Prostate gland (tissue), 2 donors: ENCODE measurements at regions not wholly inside any gene's neighbourhood (a gene's known extent, or its start where the extent isn't known, plus 50 kb on each side); places are given as distances from the start of the nearest gene placed in this dataset.

Source experiments
- POLR2A ChIP-seq: fragments of 450-650 bp; IDR thresholded peaks from one replicate; pipeline ENCODE4 v1.6.1; 2016; ENCODE audit warnings: antibody characterized with exemption, mild to moderate bottlenecking
- TF ChIP-seq, protein P1 (sequence below), 4 experiments: fragments of 200-600 bp in 2 of 4; fragments of 450-650 bp in 2 of 4; sonication (generic) in 2 of 4; IDR thresholded peaks; 1 replicate in 3 of 4; 2 replicates in 1 of 4; pipeline ENCODE4 v1.5.1; 2016 to 2019; ENCODE audit warnings: antibody characterized with exemption in 4 of 4, mild to moderate bottlenecking in 2 of 4, moderate library complexity in 2 of 4

DNA sequence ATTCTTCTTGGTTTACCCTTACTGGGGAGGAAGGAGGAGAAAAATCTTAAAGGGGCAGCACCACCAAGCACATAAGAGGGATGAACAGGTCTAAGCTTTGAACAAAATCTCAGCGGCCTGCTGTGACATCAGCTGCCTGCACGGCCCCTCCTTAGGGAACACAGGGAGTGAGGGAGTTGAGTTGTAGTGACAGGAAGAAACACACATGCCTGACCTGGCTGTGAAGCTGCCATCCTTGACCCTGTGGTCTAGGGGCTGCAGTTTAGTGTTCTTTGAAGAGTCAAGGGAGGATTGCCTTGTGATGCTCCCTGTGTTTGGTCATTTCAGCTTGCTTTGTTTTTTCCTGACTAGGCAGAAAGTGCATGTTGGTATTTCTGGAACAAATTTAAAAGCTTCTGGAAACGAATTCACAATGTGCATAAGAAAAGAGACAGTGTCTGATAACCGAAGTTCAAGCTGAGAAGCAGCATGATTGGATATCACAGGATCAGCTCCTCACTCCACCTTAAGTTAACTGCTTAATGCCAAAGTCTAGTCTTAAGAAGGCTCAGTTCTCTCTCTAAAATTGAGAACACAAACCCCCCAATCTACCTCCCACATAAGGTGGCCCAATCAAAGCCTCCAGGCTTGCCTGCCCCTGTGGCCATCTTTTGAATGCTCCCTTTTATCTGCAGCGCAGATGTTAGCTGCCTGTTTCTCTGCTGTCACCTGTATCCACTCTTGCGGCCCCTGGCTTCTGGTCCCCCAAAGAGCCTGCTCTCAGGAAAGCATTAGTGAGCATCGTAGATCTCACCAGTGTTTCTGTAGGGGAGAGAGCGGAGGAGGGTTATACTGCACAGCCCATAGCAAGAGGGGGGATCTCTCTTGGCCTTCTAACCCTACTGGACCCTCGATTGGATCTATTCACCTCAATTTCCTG is 82.2 kb downstream of the SCN11A start:
- TF ChIP-seq, protein P1, sequence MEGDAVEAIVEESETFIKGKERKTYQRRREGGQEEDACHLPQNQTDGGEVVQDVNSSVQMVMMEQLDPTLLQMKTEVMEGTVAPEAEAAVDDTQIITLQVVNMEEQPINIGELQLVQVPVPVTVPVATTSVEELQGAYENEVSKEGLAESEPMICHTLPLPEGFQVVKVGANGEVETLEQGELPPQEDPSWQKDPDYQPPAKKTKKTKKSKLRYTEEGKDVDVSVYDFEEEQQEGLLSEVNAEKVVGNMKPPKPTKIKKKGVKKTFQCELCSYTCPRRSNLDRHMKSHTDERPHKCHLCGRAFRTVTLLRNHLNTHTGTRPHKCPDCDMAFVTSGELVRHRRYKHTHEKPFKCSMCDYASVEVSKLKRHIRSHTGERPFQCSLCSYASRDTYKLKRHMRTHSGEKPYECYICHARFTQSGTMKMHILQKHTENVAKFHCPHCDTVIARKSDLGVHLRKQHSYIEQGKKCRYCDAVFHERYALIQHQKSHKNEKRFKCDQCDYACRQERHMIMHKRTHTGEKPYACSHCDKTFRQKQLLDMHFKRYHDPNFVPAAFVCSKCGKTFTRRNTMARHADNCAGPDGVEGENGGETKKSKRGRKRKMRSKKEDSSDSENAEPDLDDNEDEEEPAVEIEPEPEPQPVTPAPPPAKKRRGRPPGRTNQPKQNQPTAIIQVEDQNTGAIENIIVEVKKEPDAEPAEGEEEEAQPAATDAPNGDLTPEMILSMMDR (IDR thresholded peaks at IDR 0.05), result no peak
- TF ChIP-seq POLR2A, result no peak
